ENCODE measurements at regions not wholly inside any gene's neighbourhood (a gene's known extent, or its start where the extent isn't known, plus 50 kb on each side); places are given as distances from the start of the nearest gene placed in this dataset.
"Not testable (repeated sequence)": the region's sequence is repeated elsewhere in the genome, so short reads cannot be mapped to it uniquely, and the experiment has no call there.

- DNase-seq (ENCODE audit: low read depth, low spot score): no peak
- in situ Hi-C loops (cut with HindIII; ENCODE audit: low sequenced_read_pairs): no loop called here
- no peak overlapping the region for H3K4me3 ChIP-seq (ENCODE audit: low read depth, low read length)
- TF ChIP-seq, protein P1, sequence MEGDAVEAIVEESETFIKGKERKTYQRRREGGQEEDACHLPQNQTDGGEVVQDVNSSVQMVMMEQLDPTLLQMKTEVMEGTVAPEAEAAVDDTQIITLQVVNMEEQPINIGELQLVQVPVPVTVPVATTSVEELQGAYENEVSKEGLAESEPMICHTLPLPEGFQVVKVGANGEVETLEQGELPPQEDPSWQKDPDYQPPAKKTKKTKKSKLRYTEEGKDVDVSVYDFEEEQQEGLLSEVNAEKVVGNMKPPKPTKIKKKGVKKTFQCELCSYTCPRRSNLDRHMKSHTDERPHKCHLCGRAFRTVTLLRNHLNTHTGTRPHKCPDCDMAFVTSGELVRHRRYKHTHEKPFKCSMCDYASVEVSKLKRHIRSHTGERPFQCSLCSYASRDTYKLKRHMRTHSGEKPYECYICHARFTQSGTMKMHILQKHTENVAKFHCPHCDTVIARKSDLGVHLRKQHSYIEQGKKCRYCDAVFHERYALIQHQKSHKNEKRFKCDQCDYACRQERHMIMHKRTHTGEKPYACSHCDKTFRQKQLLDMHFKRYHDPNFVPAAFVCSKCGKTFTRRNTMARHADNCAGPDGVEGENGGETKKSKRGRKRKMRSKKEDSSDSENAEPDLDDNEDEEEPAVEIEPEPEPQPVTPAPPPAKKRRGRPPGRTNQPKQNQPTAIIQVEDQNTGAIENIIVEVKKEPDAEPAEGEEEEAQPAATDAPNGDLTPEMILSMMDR (IDR thresholded peaks at IDR 0.05; ENCODE audit: low read depth, low read length): no peak
These were observed 234.9 kb upstream of the TARS1 start for GRCh38 chr5:33205727-33206410.

- TF ChIP-seq, protein P1 (IDR thresholded peaks at IDR 0.05; ENCODE audit: low read depth, low read length): no peak
- H3K4me3 ChIP-seq (ENCODE audit: low read depth, low read length): no peak overlapping the region
- no peak for DNase-seq (ENCODE audit: low read depth, low spot score)
- in situ Hi-C loops (cut with HindIII; ENCODE audit: low sequenced_read_pairs): no loop called here
These were observed 233.7 kb upstream of the TARS1 start for GRCh38 chr5:33206962-33207506.

DNA sequence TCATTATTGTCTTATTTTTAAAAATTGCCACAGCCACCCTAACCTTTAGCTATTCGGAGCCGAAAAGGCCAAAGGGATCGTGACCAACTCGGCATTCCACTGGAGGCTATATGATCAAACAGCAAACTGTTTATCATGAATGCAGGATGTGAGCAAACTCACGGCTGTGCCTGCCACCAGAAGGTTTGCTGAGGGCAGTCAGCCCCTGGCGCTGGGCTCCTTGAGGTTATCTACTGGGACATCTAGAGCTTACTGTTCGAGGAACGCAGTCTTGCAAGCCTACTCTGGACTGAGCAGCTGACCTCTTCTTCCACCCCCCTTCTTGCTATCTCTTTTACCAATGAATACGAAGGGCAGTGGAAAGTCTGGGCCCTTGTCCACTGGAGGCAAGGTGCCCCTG lies 231.5 kb upstream of the TARS1 start:
- no peak for DNase-seq (ENCODE audit: low read depth, low spot score)
- no peak overlapping the region for H3K4me3 ChIP-seq (ENCODE audit: low read depth, low read length)
- in situ Hi-C loops (cut with HindIII; ENCODE audit: low sequenced_read_pairs): no loop called here
- TF ChIP-seq, protein P1 (IDR thresholded peaks at IDR 0.05; ENCODE audit: low read depth, low read length): no peak

DNA sequence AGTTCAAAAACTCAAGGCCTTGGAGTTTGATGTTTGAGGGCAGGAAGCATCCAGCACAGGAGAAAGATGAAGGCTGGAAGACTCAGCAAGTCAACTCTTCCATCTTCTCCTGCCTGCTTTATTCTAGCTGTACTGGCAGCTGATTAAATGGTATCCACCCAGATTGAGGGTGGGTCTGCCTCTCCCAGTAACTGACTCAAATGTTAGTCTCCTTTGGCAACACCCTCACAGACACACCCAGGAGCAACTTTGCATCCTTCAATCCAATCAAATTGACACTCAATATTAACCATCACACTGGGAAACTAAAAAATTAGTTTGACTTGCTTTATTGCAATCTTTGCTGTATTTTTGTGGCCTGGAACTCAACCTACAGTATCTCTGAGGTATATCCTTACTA lies 230.5 kb upstream of the TARS1 start:
- DNase-seq (ENCODE audit: low read depth, low spot score); in situ Hi-C loops (cut with HindIII; ENCODE audit: low sequenced_read_pairs); H3K4me3 ChIP-seq (ENCODE audit: low read depth, low read length): not testable (repeated sequence)

GRCh38 chr5:33210978-33211377 lies 229.8 kb upstream of the TARS1 start:
- H3K4me3 ChIP-seq (ENCODE audit: low read depth, low read length): no peak overlapping the region
- TF ChIP-seq, protein P1 (IDR thresholded peaks at IDR 0.05; ENCODE audit: low read depth, low read length): no peak
- no peak for DNase-seq (ENCODE audit: low read depth, low spot score)
- in situ Hi-C loops (cut with HindIII; ENCODE audit: low sequenced_read_pairs): no loop called here

DNA sequence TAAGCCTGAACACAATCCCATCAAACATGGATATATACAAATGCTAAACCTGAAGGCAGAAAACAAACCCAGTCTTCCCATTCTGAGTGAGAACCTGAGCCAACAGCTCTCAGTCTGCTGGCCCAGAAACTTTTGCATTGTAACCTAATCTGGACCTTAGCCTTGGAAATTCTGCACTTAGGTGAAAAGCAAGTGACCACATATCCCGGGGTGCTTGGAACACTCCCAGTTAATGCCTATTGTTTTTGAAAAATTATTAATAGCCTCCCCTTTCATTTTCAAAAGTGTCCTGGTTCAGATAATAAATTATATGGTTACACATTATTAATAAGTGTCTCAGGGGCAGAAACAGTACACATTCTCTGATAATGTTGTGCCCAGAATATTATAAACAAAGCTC lies 228.3 kb upstream of the TARS1 start:
- no peak overlapping the region for H3K4me3 ChIP-seq (ENCODE audit: low read depth, low read length)
- no peak for DNase-seq (ENCODE audit: low read depth, low spot score)
- TF ChIP-seq, protein P1 (IDR thresholded peaks at IDR 0.05; ENCODE audit: low read depth, low read length): no peak
- in situ Hi-C loops (cut with HindIII; ENCODE audit: low sequenced_read_pairs): no loop called here

DNA sequence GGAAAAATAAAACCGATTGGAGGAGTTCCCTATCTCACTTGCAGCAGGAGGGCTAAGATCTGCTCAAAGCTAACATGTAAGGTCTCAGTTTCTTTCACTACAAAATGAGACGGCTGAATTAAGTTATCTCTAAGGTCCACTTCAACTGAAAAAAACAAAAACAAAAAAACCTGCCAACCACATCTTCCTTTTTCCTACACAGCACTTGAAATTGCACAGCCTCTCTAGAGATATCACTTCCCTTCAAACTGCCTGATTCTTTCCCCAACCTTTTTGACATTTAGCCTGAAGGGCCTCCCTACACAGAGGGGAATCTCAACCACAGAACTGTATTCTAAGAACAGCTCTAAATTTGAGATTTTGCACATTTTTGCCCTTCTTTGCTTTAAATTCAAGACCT lies 227.9 kb upstream of the TARS1 start:
- TF ChIP-seq, protein P1 (IDR thresholded peaks at IDR 0.05; ENCODE audit: low read depth, low read length): no peak
- in situ Hi-C loops (cut with HindIII; ENCODE audit: low sequenced_read_pairs): no loop called here
- H3K4me3 ChIP-seq (ENCODE audit: low read depth, low read length): no peak overlapping the region
- no peak for DNase-seq (ENCODE audit: low read depth, low spot score)
